HEK293 (cell line): ENCODE measurements at regions not wholly inside any gene's neighbourhood (a gene's known extent, or its start where the extent isn't known, plus 50 kb on each side); places are given as distances from the start of the nearest gene placed in this dataset.

Experiments used
- CTCF ChIP-seq: fragments of 450-650 bp; formaldehyde crosslinking; IDR thresholded peaks from 2 replicates; pipeline ENCODE4 v1.5.1; 2016; ENCODE audit warnings: missing biosample characterization, missing genetic modification characterization
- SALL2 ChIP-seq: fragments of 450-650 bp; formaldehyde crosslinking; IDR thresholded peaks from 2 replicates; pipeline ENCODE4 v1.5.0; 2017; ENCODE audit warnings: missing biosample characterization, mild to moderate bottlenecking, missing genetic modification characterization, borderline replicate concordance
- ZNF112 ChIP-seq: fragments of 450-650 bp; formaldehyde crosslinking; IDR thresholded peaks from 2 replicates; pipeline ENCODE4 v1.5.0; 2017; ENCODE audit warnings: missing biosample characterization, missing genetic modification characterization
- ZNF416 ChIP-seq: fragments of 450-650 bp; formaldehyde crosslinking; IDR thresholded peaks from 2 replicates; pipeline ENCODE4 v1.5.1; 2016; ENCODE audit warnings: missing biosample characterization, missing genetic modification characterization
- ZNF488 ChIP-seq: fragments of 450-650 bp; formaldehyde crosslinking; IDR thresholded peaks from 2 replicates; pipeline ENCODE4 v1.5.1; 2016; ENCODE audit warnings: missing biosample characterization, missing genetic modification characterization
- ZNF623 ChIP-seq: fragments of 450-650 bp; formaldehyde crosslinking; IDR thresholded peaks from 2 replicates; pipeline ENCODE4 v1.5.1; 2016; ENCODE audit warnings: missing biosample characterization, missing genetic modification characterization
- ZNF776 ChIP-seq: fragments of 450-650 bp; formaldehyde crosslinking; IDR thresholded peaks from 2 replicates; pipeline ENCODE4 v1.5.0; 2017; ENCODE audit warnings: missing biosample characterization, missing genetic modification characterization, borderline replicate concordance
- TF ChIP-seq, protein P1 (sequence below): fragments of 450-650 bp; formaldehyde crosslinking; IDR thresholded peaks from 2 replicates; pipeline ENCODE4 v1.5.1; 2017; ENCODE audit warnings: missing biosample characterization, mild to moderate bottlenecking, missing genetic modification characterization, moderate library complexity
- TF ChIP-seq, protein P2 (sequence below): fragments of 450-650 bp; formaldehyde crosslinking; IDR thresholded peaks from 2 replicates; pipeline ENCODE4 v1.5.1; 2017; ENCODE audit warnings: missing biosample characterization, missing genetic modification characterization

DNA sequence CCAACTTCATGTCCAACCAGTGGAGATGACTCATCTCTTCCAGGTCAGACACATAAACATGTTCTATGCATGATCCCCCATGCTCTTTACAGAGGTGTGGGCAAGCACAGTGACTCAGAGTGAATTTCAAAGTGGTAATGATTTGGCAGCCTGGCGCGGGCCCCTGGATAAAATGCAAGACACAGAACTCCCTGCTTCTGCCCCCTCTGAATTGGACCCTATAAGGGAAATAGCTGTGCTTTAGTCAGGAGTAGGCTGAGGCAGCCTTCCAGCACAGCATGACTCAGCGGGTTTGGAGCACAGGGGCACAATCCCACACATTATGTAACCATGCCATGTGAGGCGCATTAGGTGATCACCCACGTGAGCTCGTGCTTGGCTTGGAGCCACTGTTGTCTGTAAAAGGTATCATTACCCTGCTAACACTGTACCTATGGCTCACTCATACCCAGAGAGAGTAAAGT is 127.4 kb downstream of the C6orf118 start:
- no peak for TF ChIP-seq ZNF488 (tag by site-specific recombination)
- TF ChIP-seq, protein P1, sequence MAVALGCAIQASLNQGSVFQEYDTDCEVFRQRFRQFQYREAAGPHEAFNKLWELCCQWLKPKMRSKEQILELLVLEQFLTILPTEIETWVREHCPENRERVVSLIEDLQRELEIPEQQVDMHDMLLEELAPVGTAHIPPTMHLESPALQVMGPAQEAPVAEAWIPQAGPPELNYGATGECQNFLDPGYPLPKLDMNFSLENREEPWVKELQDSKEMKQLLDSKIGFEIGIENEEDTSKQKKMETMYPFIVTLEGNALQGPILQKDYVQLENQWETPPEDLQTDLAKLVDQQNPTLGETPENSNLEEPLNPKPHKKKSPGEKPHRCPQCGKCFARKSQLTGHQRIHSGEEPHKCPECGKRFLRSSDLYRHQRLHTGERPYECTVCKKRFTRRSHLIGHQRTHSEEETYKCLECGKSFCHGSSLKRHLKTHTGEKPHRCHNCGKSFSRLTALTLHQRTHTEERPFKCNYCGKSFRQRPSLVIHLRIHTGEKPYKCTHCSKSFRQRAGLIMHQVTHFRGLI (tag by site-specific recombination) = no peak
- no peak for TF ChIP-seq ZNF112 (tag by site-specific recombination)
- TF ChIP-seq, protein P2, sequence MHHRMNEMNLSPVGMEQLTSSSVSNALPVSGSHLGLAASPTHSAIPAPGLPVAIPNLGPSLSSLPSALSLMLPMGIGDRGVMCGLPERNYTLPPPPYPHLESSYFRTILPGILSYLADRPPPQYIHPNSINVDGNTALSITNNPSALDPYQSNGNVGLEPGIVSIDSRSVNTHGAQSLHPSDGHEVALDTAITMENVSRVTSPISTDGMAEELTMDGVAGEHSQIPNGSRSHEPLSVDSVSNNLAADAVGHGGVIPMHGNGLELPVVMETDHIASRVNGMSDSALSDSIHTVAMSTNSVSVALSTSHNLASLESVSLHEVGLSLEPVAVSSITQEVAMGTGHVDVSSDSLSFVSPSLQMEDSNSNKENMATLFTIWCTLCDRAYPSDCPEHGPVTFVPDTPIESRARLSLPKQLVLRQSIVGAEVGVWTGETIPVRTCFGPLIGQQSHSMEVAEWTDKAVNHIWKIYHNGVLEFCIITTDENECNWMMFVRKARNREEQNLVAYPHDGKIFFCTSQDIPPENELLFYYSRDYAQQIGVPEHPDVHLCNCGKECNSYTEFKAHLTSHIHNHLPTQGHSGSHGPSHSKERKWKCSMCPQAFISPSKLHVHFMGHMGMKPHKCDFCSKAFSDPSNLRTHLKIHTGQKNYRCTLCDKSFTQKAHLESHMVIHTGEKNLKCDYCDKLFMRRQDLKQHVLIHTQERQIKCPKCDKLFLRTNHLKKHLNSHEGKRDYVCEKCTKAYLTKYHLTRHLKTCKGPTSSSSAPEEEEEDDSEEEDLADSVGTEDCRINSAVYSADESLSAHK (tag by site-specific recombination) = no peak
- TF ChIP-seq CTCF (tag by site-specific recombination) = no peak
- no peak for TF ChIP-seq ZNF776 (tag by site-specific recombination)
- TF ChIP-seq ZNF416 (tag by site-specific recombination) = no peak
- no peak for TF ChIP-seq ZNF623 (tag by site-specific recombination)
- no peak for TF ChIP-seq SALL2
